Naive thymus-derived CD4-positive, alpha-beta T cell (primary cell): ENCODE measurements at regions not wholly inside any gene's neighbourhood (a gene's known extent, or its start where the extent isn't known, plus 50 kb on each side); places are given as distances from the start of the nearest gene placed in this dataset.

Experiments used
- ATAC-seq: fragments of 150-1000 bp; cut with Tn5 transposase; 2 replicates; pipeline ENCODE4 v1.10.0; 2021; ENCODE audit warnings: mild to moderate bottlenecking, moderate library complexity
- CTCF ChIA-PET: fragments of 350-600 bp; sonication (Branson Sonifier 250); formaldehyde crosslinking; loops from one replicate; lab custom pipeline; 2021; ENCODE audit warnings: antibody characterized with exemption; lab: Charles Lee
- POLR2A ChIA-PET: fragments of 350-600 bp; sonication (Branson Sonifier 250); formaldehyde crosslinking; loops from one replicate; lab custom pipeline; 2021; ENCODE audit warnings: antibody characterized with exemption, inconsistent platforms; lab: Charles Lee
- DNase-seq, 9 donors: peaks; one replicate each; pipeline versions ENCODE4 v3.0.0 to v3.0.0-alpha.2; 2020 to 2022; ENCODE audit warnings: mixed read lengths in 1 of 9
- H3K27ac ChIP-seq: one replicate; pipeline ENCODE4 v1.7.0; 2013; ENCODE audit warnings: mild to moderate bottlenecking, low read depth, low read length, moderate library complexity
- H3K27me3 ChIP-seq, 2 donors: one replicate each; pipeline ENCODE4 v1.7.0; 2013; ENCODE audit warnings: low read length in 2 of 2, mild to moderate bottlenecking in 2 of 2, moderate library complexity in 2 of 2; ENCODE audit not compliant: control insufficient read depth in 2 of 2, insufficient read depth in 2 of 2
- H3K36me3 ChIP-seq, 3 experiments: 1 replicate in 2 of 3; 2 replicates in 1 of 3; pipeline ENCODE4 v1.7.0; 2013; ENCODE audit warnings: low read length in 3 of 3, mild to moderate bottlenecking in 3 of 3, moderate library complexity in 1 of 3; ENCODE audit not compliant: insufficient read depth in 3 of 3, control insufficient read depth in 2 of 3
- H3K4me1 ChIP-seq, 2 donors: one replicate each; pipeline ENCODE4 v1.7.0; 2013; ENCODE audit warnings: low read length in 2 of 2, mild to moderate bottlenecking in 2 of 2, moderate library complexity in 1 of 2; ENCODE audit not compliant: control insufficient read depth in 2 of 2, insufficient read depth in 2 of 2
- H3K4me3 ChIP-seq: 2 replicates; pipeline ENCODE4 v1.7.0; 2013; ENCODE audit warnings: mild to moderate bottlenecking, low read length
- H3K9me3 ChIP-seq, 3 experiments: 1 replicate in 2 of 3; 2 replicates in 1 of 3; pipeline ENCODE4 v1.7.0; 2013; ENCODE audit warnings: low read length in 3 of 3; ENCODE audit not compliant: control insufficient read depth in 2 of 3
- H3K27ac Mint-ChIP-seq, 9 donors: one replicate each; pipeline ENCODE4 v1.8.0; 2020 to 2022; ENCODE audit warnings: mixed read lengths in 9 of 9, mild to moderate bottlenecking in 8 of 9, moderate library complexity in 5 of 9, inconsistent platforms in 2 of 9
- H3K27me3 Mint-ChIP-seq, 5 donors: one replicate each; pipeline ENCODE4 v1.8.0; 2021 to 2022; ENCODE audit warnings: mixed read lengths in 5 of 5, mild to moderate bottlenecking in 1 of 5
- H3K36me3 Mint-ChIP-seq, 5 donors: one replicate each; pipeline ENCODE4 v1.8.0; 2020 to 2022; ENCODE audit warnings: mixed read lengths in 5 of 5, mild to moderate bottlenecking in 3 of 5, inconsistent platforms in 1 of 5
- H3K4me1 Mint-ChIP-seq, 7 donors: one replicate each; pipeline ENCODE4 v1.8.0; 2020 to 2022; ENCODE audit warnings: mixed read lengths in 7 of 7, mild to moderate bottlenecking in 3 of 7, inconsistent platforms in 1 of 7
- H3K4me3 Mint-ChIP-seq, 10 donors: one replicate each; pipeline ENCODE4 v1.8.0; 2020 to 2022; ENCODE audit warnings: mild to moderate bottlenecking in 10 of 10, mixed read lengths in 10 of 10, moderate library complexity in 6 of 10, inconsistent platforms in 2 of 10
- H3K9me3 Mint-ChIP-seq, 11 donors: one replicate each; pipeline ENCODE4 v1.8.0; 2020 to 2022; ENCODE audit warnings: mixed read lengths in 11 of 11, mild to moderate bottlenecking in 4 of 11, inconsistent platforms in 1 of 11, moderate library complexity in 1 of 11
- intact Hi-C, 2 donors: fragments of 100-400 bp; cut with micrococcal nuclease; formaldehyde crosslinking; loops; one replicate each; pipeline ENCODE4 v1.15.1; 2023

- Mint-ChIP-seq H3K4me1 (no peaks in the 10 kb centered on the region), H3K4me3 (no peak overlapping the region), H3K27me3 (peaks cover 0 to 6% (median 0%) of the 10 kb centered on the region in 5 donors), H3K9me3 (peaks cover 0 to 3% (median 0%) of the 10 kb centered on the region in 11 donors), H3K27ac (no peak overlapping the region), H3K36me3 (peaks cover 0 to 3% (median 0%) of the 10 kb centered on the region in 5 donors)
- Histone ChIP-seq H3K9me3 (no peaks in the 10 kb centered on the region), H3K27ac (no peak overlapping the region), H3K27me3 (no peaks in the 10 kb centered on the region), H3K4me3 (no peak overlapping the region), H3K4me1 (no peaks in the 10 kb centered on the region), H3K36me3 (no peaks in the 10 kb centered on the region)
- CTCF ChIA-PET, result no interaction called here
- ATAC-seq, result no peak
- POLR2A ChIA-PET, result no interaction called here
- DNase-seq, result no peak
- intact Hi-C loops, result no loop called here
Measured at GRCh38 chr2:240366901-240367300, 68.6 kb upstream of the GPC1 start.

DNA sequence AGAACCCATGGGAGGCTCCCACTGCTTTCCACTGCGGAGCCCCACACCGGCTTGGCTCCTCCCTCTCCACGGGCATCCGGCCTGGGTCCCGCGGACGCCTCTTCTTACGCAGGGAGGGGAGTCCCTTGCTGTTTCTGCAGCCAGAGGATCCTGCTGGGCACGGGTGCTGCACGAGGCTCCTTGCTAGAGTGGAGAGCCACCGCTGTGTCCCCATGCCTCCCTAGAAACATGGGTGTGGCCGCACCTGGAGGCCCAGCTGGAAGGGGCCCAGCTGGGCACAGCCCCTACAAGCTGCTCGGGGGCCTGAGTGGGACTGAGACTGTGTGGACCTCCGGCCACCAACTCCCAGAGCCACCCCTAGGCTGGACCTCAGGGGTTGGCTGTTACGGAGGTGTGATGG lies 67.7 kb upstream of the GPC1 start:
- Mint-ChIP-seq H3K27me3 (peaks cover 0 to 6% (median 0%) of the 10 kb centered on the region in 5 donors), H3K27ac (no peak overlapping the region), H3K4me1 (no peaks in the 10 kb centered on the region), H3K4me3 (no peak overlapping the region), H3K36me3 (no peaks in the 10 kb centered on the region), H3K9me3 (peaks cover 0 to 2% (median 0%) of the 10 kb centered on the region in 11 donors)
- Histone ChIP-seq H3K36me3 (no peaks in the 10 kb centered on the region), H3K27me3 (no peaks in the 10 kb centered on the region), H3K4me3 (no peak overlapping the region), H3K9me3 (no peaks in the 10 kb centered on the region), H3K27ac (no peak overlapping the region), H3K4me1 (no peaks in the 10 kb centered on the region)
- DNase-seq (no peak), ATAC-seq (no peak)
- intact Hi-C loops, result no loop called here
- POLR2A ChIA-PET, result no interaction called here
- CTCF ChIA-PET, result no interaction called here

DNA sequence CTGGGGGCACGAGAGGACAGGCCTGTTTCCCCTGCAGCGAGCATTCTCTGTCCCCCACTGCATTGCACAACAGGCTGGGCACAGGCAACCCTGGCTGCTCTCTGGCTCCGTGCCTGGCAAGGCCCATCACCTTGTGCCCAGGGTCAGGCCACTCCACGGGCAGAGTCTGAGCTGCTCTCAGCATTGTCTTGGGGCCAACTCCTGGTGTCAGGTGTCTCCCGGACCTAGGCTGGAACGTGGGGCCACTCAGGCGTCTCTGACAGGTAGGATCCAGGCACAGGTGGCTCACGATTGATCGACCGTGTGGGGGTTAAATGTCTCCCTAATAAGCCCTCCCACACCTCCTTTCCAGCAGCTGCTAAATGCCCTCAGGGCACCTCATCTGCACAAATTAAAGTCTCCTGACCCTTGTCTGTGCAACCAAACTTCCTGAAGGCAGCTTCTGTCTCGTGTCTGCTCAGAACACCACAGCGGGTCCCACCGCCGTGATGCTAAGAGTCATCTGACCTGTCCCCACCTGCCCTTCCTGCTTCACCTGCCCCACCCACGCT lies 66.6 kb upstream of the GPC1 start:
- H3K4me3 ChIP-seq, result no peak overlapping the region
- DNase-seq (no peak), ATAC-seq (no peak)
- Mint-ChIP-seq H3K9me3 (peaks cover 0 to 2% (median 0%) of the 10 kb centered on the region in 11 donors), H3K27me3 (peaks cover 0 to 6% (median 0%) of the 10 kb centered on the region in 5 donors), H3K4me3 (no peak overlapping the region), H3K36me3 (no peaks in the 10 kb centered on the region), H3K27ac (no peak overlapping the region), H3K4me1 (no peaks in the 10 kb centered on the region)
- no peaks in the 10 kb centered on the region for H3K4me1 ChIP-seq
- ChIA-PET CTCF (no interaction called here), POLR2A (no interaction called here)
- H3K9me3 ChIP-seq, result no peaks in the 10 kb centered on the region
- intact Hi-C loops, result no loop called here
- H3K27ac ChIP-seq, result no peak overlapping the region
- no peaks in the 10 kb centered on the region for H3K36me3 ChIP-seq
- H3K27me3 ChIP-seq, result no peaks in the 10 kb centered on the region

DNA sequence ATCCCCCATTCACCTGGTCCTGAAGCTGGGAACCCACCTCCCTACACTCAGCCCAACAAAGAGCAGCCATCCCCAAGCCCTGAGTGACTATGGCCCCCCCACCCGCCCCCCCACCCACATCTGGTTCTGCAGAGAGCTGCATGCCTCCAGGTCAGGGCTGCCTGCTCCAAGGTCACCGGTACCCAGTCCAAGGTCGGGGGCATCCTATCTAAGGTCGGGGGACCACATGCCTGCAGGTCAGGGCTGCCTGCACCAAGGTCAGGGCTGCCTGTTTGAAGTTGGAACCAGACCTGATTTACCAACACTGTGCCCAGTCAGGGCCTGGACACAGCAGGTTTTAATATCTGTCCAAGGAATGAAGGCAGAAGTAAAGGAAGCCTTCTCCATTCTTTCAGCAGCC lies 66.1 kb upstream of the GPC1 start:
- no peak overlapping the region for H3K4me3 Mint-ChIP-seq
- no peak for DNase-seq
- CTCF ChIA-PET, result no interaction called here

GRCh38 chr2:240369801-240370585 lies 65.5 kb upstream of the GPC1 start:
- POLR2A ChIA-PET, result no interaction called here
- CTCF ChIA-PET, result interaction anchor here (0.6 kb wide), 1 partner anchor 65 kb away, joined by 4 read pairs; no protein-coding TSS in a partner anchor

More for the DNA sequence above, 66.1 kb upstream of the GPC1 start:
- Histone ChIP-seq H3K9me3 (no peaks in the 10 kb centered on the region), H3K4me3 (no peak overlapping the region), H3K4me1 (no peaks in the 10 kb centered on the region), H3K27ac (no peak overlapping the region), H3K36me3 (no peaks in the 10 kb centered on the region), H3K27me3 (no peaks in the 10 kb centered on the region)
- Mint-ChIP-seq H3K4me1 (no peaks in the 10 kb centered on the region), H3K9me3 (peaks cover 0 to 2% (median 0%) of the 10 kb centered on the region in 11 donors), H3K27ac (no peak overlapping the region), H3K36me3 (no peaks in the 10 kb centered on the region), H3K27me3 (peaks cover 0 to 6% (median 0%) of the 10 kb centered on the region in 5 donors)
- POLR2A ChIA-PET, result no interaction called here
- no peak for ATAC-seq
- intact Hi-C loops, result no loop called here

GRCh38 chr2:240371129-240372000 lies 64.1 kb upstream of the GPC1 start:
- Mint-ChIP-seq H3K27me3 (peaks cover 0 to 7% (median 0%) of the 10 kb centered on the region in 5 donors), H3K27ac (no peak overlapping the region), H3K4me3 (no peak overlapping the region), H3K36me3 (no peaks in the 10 kb centered on the region), H3K9me3 (peaks cover 0 to 2% (median 0%) of the 10 kb centered on the region in 11 donors), H3K4me1 (peaks cover 0 to 5% (median 0%) of the 10 kb centered on the region in 7 donors)
- Histone ChIP-seq H3K4me3 (no peak overlapping the region), H3K9me3 (no peaks in the 10 kb centered on the region), H3K27ac (no peak overlapping the region), H3K36me3 (no peaks in the 10 kb centered on the region), H3K4me1 (no peaks in the 10 kb centered on the region), H3K27me3 (no peaks in the 10 kb centered on the region)
- DNase-seq, result no peak
- ChIA-PET POLR2A (no interaction called here), CTCF (no interaction called here)
- no peak for ATAC-seq
- intact Hi-C loops, result no loop called here

More at GRCh38 chr2:240369801-240370585, 65.5 kb upstream of the GPC1 start:
- no peak overlapping the region for H3K27ac ChIP-seq
- intact Hi-C loops, result no loop called here
- ATAC-seq (no peak), DNase-seq (no peak)
- Mint-ChIP-seq H3K27ac (no peak overlapping the region), H3K4me3 (no peak overlapping the region), H3K9me3 (peaks cover 0 to 2% (median 0%) of the 10 kb centered on the region in 11 donors), H3K36me3 (no peaks in the 10 kb centered on the region), H3K4me1 (peaks cover 0 to under 1% (median 0%) of the 10 kb centered on the region in 7 donors), H3K27me3 (peaks cover 0 to 6% (median 0%) of the 10 kb centered on the region in 5 donors)
- no peaks in the 10 kb centered on the region for H3K9me3 ChIP-seq
- no peaks in the 10 kb centered on the region for H3K36me3 ChIP-seq
- no peaks in the 10 kb centered on the region for H3K4me1 ChIP-seq
- no peaks in the 10 kb centered on the region for H3K27me3 ChIP-seq
- H3K4me3 ChIP-seq, result no peak overlapping the region
